MCF 10A (cell line): ENCODE measurements at regions not wholly inside any gene's neighbourhood (a gene's known extent, or its start where the extent isn't known, plus 50 kb on each side); places are given as distances from the start of the nearest gene placed in this dataset.

ENCODE experiments used
- BruUV-seq: library from RNA; stranded (reverse); fragments of 400-500 nt; replicated peaks from 2 replicates; lab custom pipeline; 2021; lab: Mats Ljungman, UMichigan
- CTCF ChIA-PET: fragments of 300-600 bp; sonication (Branson Sonifier 250); formaldehyde crosslinking; extraction: SDS; loops from one replicate; lab custom pipeline; 2021; ENCODE audit warnings: antibody characterized with exemption, inconsistent platforms; lab: Yijun Ruan, JAX
- POLR2A ChIA-PET: fragments of 300-600, 350-650 bp; sonication (Branson Sonifier 250); formaldehyde crosslinking; extraction: SDS; loops from one replicate; lab custom pipeline; 2020; ENCODE audit warnings: antibody characterized with exemption, inconsistent platforms; lab: Yijun Ruan, JAX
- DNase-seq: peaks from one replicate; pipeline ENCODE4 v3.0.0-alpha.2; 2018; ENCODE audit not compliant: unreplicated experiment
- H3K27ac Mint-ChIP-seq: one replicate; pipeline ENCODE4 v1.8.0; 2022; ENCODE audit warnings: mild to moderate bottlenecking, low read depth, mixed read lengths; ENCODE audit not compliant: unreplicated experiment
- H3K27me3 Mint-ChIP-seq: one replicate; pipeline ENCODE4 v1.8.0; 2022; ENCODE audit warnings: mixed read lengths; ENCODE audit not compliant: insufficient read depth, unreplicated experiment
- H3K36me3 Mint-ChIP-seq: one replicate; pipeline ENCODE4 v1.8.0; 2022; ENCODE audit warnings: mild to moderate bottlenecking, moderate library complexity, mixed read lengths; ENCODE audit not compliant: insufficient read depth, unreplicated experiment
- H3K4me1 Mint-ChIP-seq: one replicate; pipeline ENCODE4 v1.8.0; 2022; ENCODE audit warnings: mixed read lengths; ENCODE audit not compliant: insufficient read depth, unreplicated experiment
- H3K4me3 Mint-ChIP-seq: one replicate; pipeline ENCODE4 v1.8.0; 2022; ENCODE audit warnings: mild to moderate bottlenecking, moderate library complexity, mixed read lengths; ENCODE audit not compliant: unreplicated experiment
- H3K9me3 Mint-ChIP-seq: one replicate; pipeline ENCODE4 v1.8.0; 2022; ENCODE audit warnings: mixed read lengths; ENCODE audit not compliant: unreplicated experiment
- CTCF ChIP-seq: fragments of 200-600 bp; IDR thresholded peaks from one replicate; pipeline ENCODE4 v1.8.0; 2022; ENCODE audit warnings: antibody characterized with exemption, mild to moderate bottlenecking; ENCODE audit not compliant: unreplicated experiment
- intact Hi-C: fragments of 100-400 bp; cut with micrococcal nuclease; formaldehyde crosslinking; loops from 2 replicates; pipeline ENCODE4 v1.14.1; 2022

- CTCF ChIA-PET: interaction anchor here (0.6 to 1.0 kb wide), 3 partner anchors 23 to 1982 kb away, joined by 3 to 5 read pairs (median 3); no protein-coding TSS in a partner anchor
- intact Hi-C loops: no loop called here
- Mint-ChIP-seq H3K27ac (no peak overlapping the region), H3K27me3 (no peaks in the 10 kb centered on the region), H3K4me3 (no peak overlapping the region), H3K9me3 (peaks cover 17% of the 10 kb centered on the region), H3K4me1 (no peaks in the 10 kb centered on the region), H3K36me3 (peaks cover 7% of the 10 kb centered on the region)
- no peak for TF ChIP-seq CTCF
- no peak for DNase-seq
- POLR2A ChIA-PET: no interaction called here
- BruUV-seq: no TSS peak
Measured at GRCh38 chr5:2877522-2877921, 126.0 kb upstream of the IRX2 start.

DNA sequence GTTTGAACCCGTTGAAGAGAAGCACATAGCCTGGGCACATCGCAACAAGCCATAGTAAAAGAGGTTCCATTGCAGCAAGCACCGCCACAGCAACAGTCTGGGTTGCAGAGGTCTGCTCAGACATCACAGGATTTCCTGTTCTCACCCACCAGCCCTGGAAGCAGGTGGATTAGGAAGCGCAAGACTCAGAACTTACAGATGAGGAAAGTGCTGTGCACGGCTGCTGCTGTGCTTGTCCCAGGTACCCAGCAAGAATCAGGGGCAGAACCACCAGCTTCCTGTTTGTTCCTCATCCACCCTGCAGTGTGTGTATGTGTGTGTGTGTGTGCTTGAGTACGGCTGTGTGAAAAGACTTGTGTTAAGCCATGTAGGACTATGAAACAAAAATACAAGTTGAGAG is 124.7 kb upstream of the IRX2 start:
- peaks cover 9% of the 10 kb centered on the region for H3K36me3 Mint-ChIP-seq
- POLR2A ChIA-PET: interaction anchor here (0.7 kb wide), 1 partner anchor 10 kb away, joined by 3 read pairs; no protein-coding TSS in a partner anchor
- H3K4me3 Mint-ChIP-seq: no peak overlapping the region
- no peaks in the 10 kb centered on the region for H3K27me3 Mint-ChIP-seq
- intact Hi-C loops: no loop called here
- peaks cover 11% of the 10 kb centered on the region for H3K9me3 Mint-ChIP-seq
- CTCF ChIA-PET: no interaction called here
- H3K27ac Mint-ChIP-seq: no peak overlapping the region
- DNase-seq: no peak
- no peaks in the 10 kb centered on the region for H3K4me1 Mint-ChIP-seq
- BruUV-seq: no TSS peak
- TF ChIP-seq CTCF: no peak

GRCh38 chr5:2874099-2874498 is 122.6 kb upstream of the IRX2 start:
- H3K4me3 Mint-ChIP-seq: no peak overlapping the region
- H3K27me3 Mint-ChIP-seq: no peaks in the 10 kb centered on the region
- no peak for DNase-seq
- no peak for TF ChIP-seq CTCF
- H3K9me3 Mint-ChIP-seq: peaks cover 2% of the 10 kb centered on the region
- no peak overlapping the region for H3K27ac Mint-ChIP-seq
- POLR2A ChIA-PET: no interaction called here
- no TSS peak for BruUV-seq
- no peaks in the 10 kb centered on the region for H3K4me1 Mint-ChIP-seq
- intact Hi-C loops: no loop called here
- H3K36me3 Mint-ChIP-seq: peaks cover 9% of the 10 kb centered on the region
- CTCF ChIA-PET: no interaction called here

DNA sequence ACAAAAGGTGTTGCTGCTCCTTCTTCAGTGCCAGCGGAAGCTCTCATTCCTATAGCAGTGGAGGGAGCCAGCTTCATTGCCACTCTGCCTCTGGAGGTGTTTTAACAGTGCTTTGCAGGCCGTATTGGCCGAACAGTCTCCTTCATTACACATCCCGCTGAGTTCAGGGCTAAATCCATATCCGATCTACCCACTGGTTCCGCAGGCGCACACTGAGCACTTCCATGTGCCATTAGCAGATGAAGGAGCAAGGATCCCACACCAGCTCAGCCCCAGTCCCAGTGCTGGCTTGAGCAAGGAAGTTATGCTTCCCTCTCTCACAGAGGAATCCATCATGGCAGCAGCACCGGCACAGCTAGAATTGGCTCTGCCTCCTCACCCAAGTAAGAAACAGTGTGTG is 121.2 kb upstream of the IRX2 start:
- no peak overlapping the region for H3K27ac Mint-ChIP-seq
- H3K4me1 Mint-ChIP-seq: no peaks in the 10 kb centered on the region
- H3K9me3 Mint-ChIP-seq: no peaks in the 10 kb centered on the region
- no peaks in the 10 kb centered on the region for H3K27me3 Mint-ChIP-seq
- CTCF ChIA-PET: no interaction called here
- POLR2A ChIA-PET: interaction anchor here (0.7 kb wide), 1 partner anchor 92 kb away, joined by 3 read pairs; no protein-coding TSS in a partner anchor
- peaks cover 4% of the 10 kb centered on the region for H3K36me3 Mint-ChIP-seq
- no peak for TF ChIP-seq CTCF
- intact Hi-C loops: no loop called here
- H3K4me3 Mint-ChIP-seq: no peak overlapping the region
- DNase-seq: no peak
- no TSS peak for BruUV-seq
